Upper lobe of right lung (tissue), 1 donor: ENCODE measurements at regions not wholly inside any gene's neighbourhood (a gene's known extent, or its start where the extent isn't known, plus 50 kb on each side); places are given as distances from the start of the nearest gene placed in this dataset.

Source experiments
- ATAC-seq: fragments of 200-7000 bp; cut with Tn5 transposase; one replicate; pipeline ENCODE4 v1.9.1; 2020; ENCODE audit warnings: mild to moderate bottlenecking, moderate library complexity
- DNase-seq: peaks from one replicate; pipeline ENCODE4 v3.0.0-alpha.2; 2020
- H3K27ac ChIP-seq: fragments of 200-600 bp; one replicate; pipeline ENCODE4 v1.8.0; 2022
- H3K27me3 ChIP-seq: fragments of 200-600 bp; one replicate; pipeline ENCODE4 v1.8.0; 2022; ENCODE audit warnings: mild to moderate bottlenecking
- H3K36me3 ChIP-seq: fragments of 200-600 bp; one replicate; pipeline ENCODE4 v1.8.0; 2022
- H3K4me1 ChIP-seq: fragments of 200-600 bp; one replicate; pipeline ENCODE4 v1.8.0; 2022
- H3K4me3 ChIP-seq: fragments of 200-600 bp; one replicate; pipeline ENCODE4 v1.8.0; 2022; ENCODE audit warnings: mild to moderate bottlenecking
- H3K9me3 ChIP-seq: fragments of 200-600 bp; one replicate; pipeline ENCODE4 v1.8.0; 2022
- CTCF ChIP-seq: fragments of 200-600 bp; IDR thresholded peaks from one replicate; pipeline ENCODE4 v1.8.0; 2022; ENCODE audit warnings: antibody characterized with exemption
- intact Hi-C: fragments of 100-400 bp; cut with DNase I; formaldehyde crosslinking; loops from one replicate; pipeline ENCODE4 v1.11.0; 2022
- donor health status: DM: no; HTN: yes; CAD: no; lungs with severe emphysema.

GRCh38 chr1:56135864-56136147, 443.6 kb downstream of the PLPP3 start:
- H3K27me3 ChIP-seq, result no peaks in the 10 kb centered on the region
- intact Hi-C loops, result no loop called here
- no peak for DNase-seq

GRCh38 chr1:56135069-56135863, 444.1 kb downstream of the PLPP3 start:
- no peak for DNase-seq
- Histone ChIP-seq H3K4me3 (no peak overlapping the region), H3K36me3 (no peaks in the 10 kb centered on the region), H3K4me1 (no peaks in the 10 kb centered on the region), H3K9me3 (no peaks in the 10 kb centered on the region), H3K27me3 (no peaks in the 10 kb centered on the region), H3K27ac (no peak overlapping the region)
- intact Hi-C loops, result no loop called here
- TF ChIP-seq CTCF, result no peak
- no peak for ATAC-seq

More at GRCh38 chr1:56135864-56136147, 443.6 kb downstream of the PLPP3 start:
- ATAC-seq, result no peak
- Histone ChIP-seq H3K27ac (no peak overlapping the region), H3K4me3 (no peak overlapping the region), H3K9me3 (no peaks in the 10 kb centered on the region), H3K36me3 (no peaks in the 10 kb centered on the region), H3K4me1 (no peaks in the 10 kb centered on the region)
- TF ChIP-seq CTCF, result no peak

GRCh38 chr1:56133522-56134472, 445.6 kb downstream of the PLPP3 start:
- no peak overlapping the region for H3K27ac ChIP-seq
- no peak for ATAC-seq

GRCh38 chr1:56132520-56132919, 446.8 kb downstream of the PLPP3 start:
- intact Hi-C loops, result no loop called here
- Histone ChIP-seq H3K4me1 (no peaks in the 10 kb centered on the region), H3K36me3 (no peaks in the 10 kb centered on the region), H3K27me3 (no peaks in the 10 kb centered on the region), H3K27ac (no peak overlapping the region), H3K9me3 (no peaks in the 10 kb centered on the region), H3K4me3 (no peak overlapping the region)
- TF ChIP-seq CTCF, result no peak
- ATAC-seq (peak; percentile 61), DNase-seq (no peak)

More at GRCh38 chr1:56133522-56134472, 445.6 kb downstream of the PLPP3 start:
- TF ChIP-seq CTCF, result no peak
- Histone ChIP-seq H3K4me1 (no peaks in the 10 kb centered on the region), H3K9me3 (no peaks in the 10 kb centered on the region), H3K36me3 (no peaks in the 10 kb centered on the region), H3K4me3 (no peak overlapping the region), H3K27me3 (no peaks in the 10 kb centered on the region)
- DNase-seq, result no peak
- intact Hi-C loops, result no loop called here

GRCh38 chr1:56129837-56130236, 449.5 kb downstream of the PLPP3 start:
- no peaks in the 10 kb centered on the region for H3K4me1 ChIP-seq
- intact Hi-C loops, result no loop called here
- TF ChIP-seq CTCF, result no peak
- H3K27me3 ChIP-seq, result no peaks in the 10 kb centered on the region
- DNase-seq (no peak), ATAC-seq (no peak)
- no peaks in the 10 kb centered on the region for H3K9me3 ChIP-seq
- no peaks in the 10 kb centered on the region for H3K36me3 ChIP-seq
- H3K4me3 ChIP-seq, result no peak overlapping the region
- no peak overlapping the region for H3K27ac ChIP-seq
